ENCODE measurements at regions not wholly inside any gene's neighbourhood (a gene's known extent, or its start where the extent isn't known, plus 50 kb on each side); places are given as distances from the start of the nearest gene placed in this dataset.

DNA sequence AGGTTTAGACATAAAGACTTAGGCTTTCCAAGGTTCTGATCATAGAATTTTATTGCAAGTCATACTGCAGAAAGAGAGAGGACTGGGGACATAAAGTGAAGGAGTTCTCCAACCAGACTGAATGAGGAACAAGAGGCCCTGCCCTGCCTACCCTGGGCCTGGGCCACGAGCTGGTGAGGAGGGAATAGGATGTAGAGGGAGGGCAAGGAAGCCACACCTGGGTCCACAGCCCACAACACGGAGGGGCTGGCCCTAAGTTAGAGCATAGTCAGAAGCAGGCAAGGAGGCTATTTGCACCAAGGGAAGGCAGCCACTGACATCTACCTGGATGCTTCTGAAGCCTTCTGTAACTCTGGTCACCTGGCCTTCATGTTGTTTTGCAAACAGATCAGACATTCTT is 82.2 kb upstream of the CXCL12 start:
- H3K36me3 ChIP-seq (replicated peaks; ENCODE audit: control insufficient read depth, insufficient read depth, low read length) = no peaks in the 10 kb centered on the region

DNA sequence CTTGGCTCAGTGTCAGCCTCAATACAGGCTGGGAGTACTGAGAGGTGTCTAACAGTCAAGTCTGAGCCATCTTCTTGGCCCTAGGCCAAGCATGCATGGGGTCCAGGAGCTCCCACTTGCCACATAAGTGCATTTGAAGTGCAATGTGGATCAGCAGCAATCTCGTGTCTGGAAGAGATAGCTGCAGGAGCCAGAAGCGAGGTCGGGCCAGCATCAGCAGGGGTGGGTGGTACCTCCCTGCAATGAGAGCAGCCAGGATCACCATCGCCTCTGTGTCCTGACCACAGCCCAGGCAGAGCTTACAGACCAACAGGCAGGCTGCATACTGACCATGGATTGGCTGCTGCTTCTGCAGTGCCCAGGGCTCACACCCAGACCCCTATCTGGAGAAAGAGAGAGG is 83.0 kb upstream of the CXCL12 start:
- Histone ChIP-seq H3K27me3 (ENCODE audit: control insufficient read depth, insufficient read depth, low read length) (no peaks in the 10 kb centered on the region), H3K4me3 (ENCODE audit: insufficient read depth, low read depth, low read length) (no peak overlapping the region), H3K36me3 (replicated peaks; ENCODE audit: control insufficient read depth, insufficient read depth, low read length) (no peaks in the 10 kb centered on the region)
- DNase-seq = no peak

More for the DNA sequence above, 82.2 kb upstream of the CXCL12 start:
- no peaks in the 10 kb centered on the region for H3K27me3 ChIP-seq (ENCODE audit: control insufficient read depth, insufficient read depth, low read length)
- DNase-seq = no peak
- H3K4me3 ChIP-seq (ENCODE audit: insufficient read depth, low read depth, low read length) = no peak overlapping the region

DNA sequence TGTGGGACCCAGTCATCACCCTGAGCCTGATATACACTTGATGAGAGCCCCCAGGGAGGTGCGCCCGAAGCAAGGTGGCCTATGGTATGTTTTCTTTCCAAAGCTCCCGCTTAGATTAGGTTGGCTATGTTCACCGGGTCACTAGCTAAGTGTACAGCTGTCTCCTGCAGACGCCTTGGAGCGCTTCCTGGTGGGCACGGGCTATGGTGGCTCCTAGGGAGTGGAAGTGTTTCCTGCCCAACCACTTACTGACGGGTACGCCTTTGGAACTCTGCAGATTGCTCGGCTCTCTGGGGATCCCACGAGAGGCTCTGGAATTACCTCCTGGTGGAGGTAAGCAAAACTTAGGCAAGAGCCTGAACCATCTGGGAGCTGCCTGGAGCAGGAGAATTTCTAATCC is 83.6 kb upstream of the CXCL12 start:
- DNase-seq = no peak
- Histone ChIP-seq H3K36me3 (replicated peaks; ENCODE audit: control insufficient read depth, insufficient read depth, low read length) (no peaks in the 10 kb centered on the region), H3K4me3 (ENCODE audit: insufficient read depth, low read depth, low read length) (no peak overlapping the region), H3K27me3 (ENCODE audit: control insufficient read depth, insufficient read depth, low read length) (no peaks in the 10 kb centered on the region)

DNA sequence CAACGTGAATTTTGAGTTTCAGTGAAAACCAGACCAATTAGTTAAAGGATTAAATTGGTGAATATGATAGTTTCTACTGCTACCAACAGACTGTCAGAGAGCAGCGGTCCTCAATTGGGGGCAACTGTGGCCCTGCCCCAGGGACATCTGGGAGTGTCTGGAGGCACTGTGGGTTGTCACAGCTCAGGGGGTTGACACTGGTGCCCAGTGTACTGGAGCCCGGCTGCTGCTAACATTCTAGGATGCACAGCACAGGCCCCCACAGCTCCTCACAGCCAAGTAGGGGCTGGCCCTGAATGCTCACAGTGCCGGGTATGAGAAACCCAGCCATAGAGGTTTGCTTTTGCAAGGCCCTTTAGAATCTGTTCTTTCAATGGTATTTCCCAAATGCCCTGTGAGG is 84.1 kb upstream of the CXCL12 start:
- Histone ChIP-seq H3K36me3 (replicated peaks; ENCODE audit: control insufficient read depth, insufficient read depth, low read length) (no peaks in the 10 kb centered on the region), H3K27me3 (ENCODE audit: control insufficient read depth, insufficient read depth, low read length) (no peaks in the 10 kb centered on the region), H3K4me3 (ENCODE audit: insufficient read depth, low read depth, low read length) (no peak overlapping the region)
- no peak for DNase-seq

DNA sequence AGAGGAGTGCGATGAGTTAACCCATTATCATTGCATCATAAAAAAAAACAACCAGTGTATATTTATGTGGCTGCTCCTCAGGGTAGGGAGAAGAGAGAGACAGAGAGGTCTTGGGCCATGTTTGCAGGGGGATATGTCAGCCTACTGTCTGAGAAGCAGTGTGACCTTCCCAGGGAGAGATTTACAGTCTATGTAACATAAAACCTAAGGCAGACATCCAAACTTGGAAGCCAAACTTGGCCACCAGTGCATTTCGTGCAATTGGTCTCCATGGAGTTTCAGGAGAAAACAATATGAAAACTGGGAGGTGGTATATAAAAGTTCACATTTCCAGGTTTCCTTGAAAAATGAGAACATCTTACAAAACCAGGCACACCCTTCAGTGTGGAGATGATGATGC is 85.9 kb upstream of the CXCL12 start:
- H3K4me3 ChIP-seq (ENCODE audit: insufficient read depth, low read depth, low read length) = no peak overlapping the region
- no peaks in the 10 kb centered on the region for H3K27me3 ChIP-seq (ENCODE audit: control insufficient read depth, insufficient read depth, low read length)
- no peaks in the 10 kb centered on the region for H3K36me3 ChIP-seq (replicated peaks; ENCODE audit: control insufficient read depth, insufficient read depth, low read length)
- DNase-seq = no peak

DNA sequence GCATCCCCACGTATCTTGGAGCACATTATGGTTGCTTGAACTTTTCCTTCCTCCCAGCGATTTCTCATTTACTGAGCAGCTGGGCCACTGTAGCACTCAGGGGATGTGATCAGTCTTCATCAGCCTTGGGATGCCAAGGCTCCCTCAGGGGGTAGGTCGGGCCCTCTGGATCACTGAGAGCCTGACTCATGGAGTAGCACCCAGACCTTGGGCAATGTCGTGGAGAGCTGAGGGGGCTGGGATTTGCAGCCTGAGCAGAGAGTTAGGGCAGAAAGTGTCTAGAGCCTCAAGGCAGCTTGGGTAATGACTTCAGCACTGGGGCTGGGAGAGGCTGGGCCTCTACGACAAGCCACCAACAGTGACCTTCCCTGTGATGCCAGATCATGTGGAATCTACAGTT is 86.5 kb upstream of the CXCL12 start:
- H3K27me3 ChIP-seq (ENCODE audit: control insufficient read depth, insufficient read depth, low read length) = no peaks in the 10 kb centered on the region

DNA sequence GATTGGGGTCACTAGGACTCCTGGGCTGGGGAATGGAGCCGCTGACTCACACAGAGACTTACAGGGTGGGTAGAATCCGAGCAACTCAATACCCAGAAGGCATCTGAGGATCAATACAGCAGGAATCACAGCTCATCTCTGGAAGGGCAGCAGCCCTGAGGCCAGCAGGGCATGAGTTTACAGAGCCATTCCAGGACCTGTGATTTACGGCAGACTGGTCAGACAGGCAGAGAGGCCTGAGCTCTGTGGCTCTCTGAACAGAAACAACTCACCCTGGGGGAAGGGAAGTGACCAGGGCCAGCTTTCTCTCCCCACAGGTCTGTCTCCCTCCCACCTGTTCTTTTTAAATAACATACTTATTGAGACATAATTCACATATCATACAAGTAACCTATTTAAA is 88.2 kb upstream of the CXCL12 start:
- no peak overlapping the region for H3K4me3 ChIP-seq (ENCODE audit: insufficient read depth, low read depth, low read length)
- H3K36me3 ChIP-seq (replicated peaks; ENCODE audit: control insufficient read depth, insufficient read depth, low read length) = no peaks in the 10 kb centered on the region
- no peaks in the 10 kb centered on the region for H3K27me3 ChIP-seq (ENCODE audit: control insufficient read depth, insufficient read depth, low read length)
- no peak for DNase-seq

More for the DNA sequence above, 86.5 kb upstream of the CXCL12 start:
- no peaks in the 10 kb centered on the region for H3K36me3 ChIP-seq (replicated peaks; ENCODE audit: control insufficient read depth, insufficient read depth, low read length)
- no peak for DNase-seq
- H3K4me3 ChIP-seq (ENCODE audit: insufficient read depth, low read depth, low read length) = no peak overlapping the region

DNA sequence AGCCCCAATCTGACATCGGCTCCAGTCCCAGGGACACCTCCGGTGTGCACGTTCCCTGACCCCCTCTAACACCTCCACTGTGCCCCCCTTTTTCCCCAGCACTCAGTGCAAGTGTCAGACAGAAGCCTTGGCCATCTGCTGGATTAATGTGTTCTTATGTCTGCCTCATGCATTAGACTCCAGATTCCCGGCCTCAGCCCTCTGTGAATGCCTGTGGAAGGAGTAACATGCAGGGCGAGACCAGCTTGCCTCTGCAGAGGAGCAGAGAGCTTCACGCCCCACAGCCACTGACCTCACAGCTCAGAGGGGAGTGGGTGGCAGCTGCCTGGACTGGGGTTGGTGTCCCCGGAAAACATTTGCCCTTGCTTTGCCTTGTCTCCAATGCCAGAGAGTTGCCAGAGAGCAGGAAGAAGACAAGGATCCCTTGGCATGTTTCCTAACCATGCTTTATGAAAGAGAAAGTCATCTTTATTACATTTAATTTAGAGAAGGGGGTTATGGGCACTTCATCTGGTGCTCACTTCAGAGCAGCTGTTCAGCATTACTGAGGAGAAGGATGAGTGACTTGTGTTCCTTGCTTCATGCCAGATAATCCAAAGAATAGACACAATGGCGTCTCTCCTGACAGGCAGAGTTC is 91.6 kb upstream of the CXCL12 start:
- no peaks in the 10 kb centered on the region for H3K36me3 ChIP-seq (replicated peaks; ENCODE audit: control insufficient read depth, insufficient read depth, low read length)
- H3K4me3 ChIP-seq (ENCODE audit: insufficient read depth, low read depth, low read length) = no peak overlapping the region
- no peaks in the 10 kb centered on the region for H3K27me3 ChIP-seq (ENCODE audit: control insufficient read depth, insufficient read depth, low read length)
- DNase-seq = no peak

DNA sequence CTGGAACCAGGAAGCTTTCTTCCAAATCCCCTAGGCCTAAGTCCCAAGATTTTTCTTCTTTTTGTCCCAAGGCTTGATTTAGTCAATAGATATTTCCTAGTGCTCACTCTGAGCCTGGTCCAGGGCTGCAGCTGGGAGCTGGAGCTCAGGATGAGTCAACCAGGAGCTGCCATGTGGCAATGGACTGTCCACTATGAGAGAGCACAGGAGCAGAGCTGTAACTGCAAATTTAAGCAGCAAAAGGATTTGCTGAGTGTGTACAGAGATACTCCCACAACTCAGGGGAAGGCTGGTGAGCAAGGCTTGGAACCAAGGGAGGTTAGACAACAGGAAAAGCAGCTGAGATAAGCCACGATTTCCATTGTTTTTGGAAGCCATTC is 92.1 kb upstream of the CXCL12 start:
- Histone ChIP-seq H3K36me3 (replicated peaks; ENCODE audit: control insufficient read depth, insufficient read depth, low read length) (no peaks in the 10 kb centered on the region), H3K27me3 (ENCODE audit: control insufficient read depth, insufficient read depth, low read length) (no peaks in the 10 kb centered on the region), H3K4me3 (ENCODE audit: insufficient read depth, low read depth, low read length) (no peak overlapping the region)
- DNase-seq = no peak

DNA sequence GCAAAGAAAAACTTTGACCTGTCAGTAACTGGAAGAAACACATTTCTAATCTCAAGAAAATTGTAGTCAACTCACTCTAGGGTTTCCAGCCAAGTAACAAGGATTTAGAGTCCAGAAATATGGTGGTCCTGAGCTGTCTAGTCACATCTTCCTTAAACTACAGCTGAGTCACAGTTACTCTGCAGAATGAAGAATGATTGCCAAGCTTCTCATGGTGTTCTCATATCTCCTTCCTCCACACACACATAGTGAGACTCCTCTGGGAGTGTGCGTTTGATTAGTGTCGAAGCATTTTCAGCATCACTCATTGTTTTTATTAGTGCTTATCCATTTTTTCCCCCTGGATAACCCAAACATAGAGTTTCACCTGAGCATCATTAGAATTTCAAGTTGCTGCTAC is 93.1 kb upstream of the CXCL12 start:
- Histone ChIP-seq H3K36me3 (replicated peaks; ENCODE audit: control insufficient read depth, insufficient read depth, low read length) (no peaks in the 10 kb centered on the region), H3K27me3 (ENCODE audit: control insufficient read depth, insufficient read depth, low read length) (no peaks in the 10 kb centered on the region), H3K4me3 (ENCODE audit: insufficient read depth, low read depth, low read length) (no peak overlapping the region)
- no peak for DNase-seq

DNA sequence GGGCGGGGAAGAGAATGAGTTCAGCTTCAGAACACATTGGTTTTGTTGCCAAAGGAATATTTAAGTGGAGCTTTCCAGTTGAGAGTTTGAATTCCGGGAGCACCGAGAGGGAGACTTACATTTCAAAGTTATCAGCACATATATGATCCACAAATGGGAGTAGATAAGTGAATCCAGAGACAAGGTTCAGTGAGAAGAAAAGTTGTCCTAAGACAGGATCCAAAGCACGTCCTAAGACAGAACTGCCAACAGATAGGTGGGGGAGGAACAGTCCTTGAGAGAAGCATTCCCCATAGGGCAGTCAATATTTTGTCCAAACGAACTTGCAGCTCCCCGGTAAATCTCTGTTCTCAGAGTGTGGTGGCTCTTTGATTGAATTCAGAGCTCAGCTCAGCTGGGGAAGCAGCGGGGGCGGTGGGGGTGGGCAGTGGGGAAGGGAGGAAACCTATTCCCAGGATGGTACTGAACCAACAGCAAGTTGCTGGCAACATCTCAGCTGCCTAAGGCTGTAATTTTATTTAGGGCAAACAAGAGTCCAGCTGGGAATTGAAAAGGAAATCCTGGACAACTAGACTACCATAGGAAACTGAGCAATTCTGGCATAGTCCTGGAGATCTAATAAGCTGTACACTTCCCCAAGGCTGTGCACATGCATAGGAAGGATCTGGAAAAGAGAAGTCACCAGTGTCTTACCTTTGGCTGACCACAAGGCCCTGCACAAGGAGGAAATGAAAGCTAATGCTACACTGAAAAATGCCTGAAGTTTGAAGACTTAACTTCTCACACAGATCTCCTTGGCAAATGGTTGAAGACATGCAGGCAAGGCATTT is 94.2 kb upstream of the CXCL12 start:
- DNase-seq = no peak
- no peaks in the 10 kb centered on the region for H3K36me3 ChIP-seq (replicated peaks; ENCODE audit: control insufficient read depth, insufficient read depth, low read length)
- H3K4me3 ChIP-seq (ENCODE audit: insufficient read depth, low read depth, low read length) = no peak overlapping the region
- no peaks in the 10 kb centered on the region for H3K27me3 ChIP-seq (ENCODE audit: control insufficient read depth, insufficient read depth, low read length)

DNA sequence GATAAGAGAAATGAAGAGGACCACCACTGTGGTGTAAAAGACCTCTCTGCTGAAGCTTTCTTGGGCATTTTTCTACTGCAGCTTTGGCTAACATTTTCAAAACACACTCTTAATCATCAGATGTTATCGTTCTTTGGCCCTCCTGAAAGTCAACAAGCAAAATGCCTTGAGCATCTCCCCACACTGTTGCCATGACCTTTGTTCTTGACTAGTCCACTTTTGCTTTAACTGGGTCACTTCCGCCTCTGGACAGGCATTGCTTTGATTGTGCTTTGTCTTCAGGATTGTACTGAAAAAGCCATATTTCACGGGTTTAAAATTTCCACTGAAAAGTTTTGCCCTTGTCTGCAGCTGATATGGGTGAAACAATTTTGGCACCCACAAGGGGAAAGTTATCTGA is 107.8 kb upstream of the CXCL12 start:
- DNase-seq = no peak
- H3K27me3 ChIP-seq (ENCODE audit: control insufficient read depth, insufficient read depth, low read length) = no peaks in the 10 kb centered on the region
- H3K36me3 ChIP-seq (replicated peaks; ENCODE audit: control insufficient read depth, insufficient read depth, low read length) = no peaks in the 10 kb centered on the region
- H3K4me3 ChIP-seq (ENCODE audit: insufficient read depth, low read depth, low read length) = no peak overlapping the region

DNA sequence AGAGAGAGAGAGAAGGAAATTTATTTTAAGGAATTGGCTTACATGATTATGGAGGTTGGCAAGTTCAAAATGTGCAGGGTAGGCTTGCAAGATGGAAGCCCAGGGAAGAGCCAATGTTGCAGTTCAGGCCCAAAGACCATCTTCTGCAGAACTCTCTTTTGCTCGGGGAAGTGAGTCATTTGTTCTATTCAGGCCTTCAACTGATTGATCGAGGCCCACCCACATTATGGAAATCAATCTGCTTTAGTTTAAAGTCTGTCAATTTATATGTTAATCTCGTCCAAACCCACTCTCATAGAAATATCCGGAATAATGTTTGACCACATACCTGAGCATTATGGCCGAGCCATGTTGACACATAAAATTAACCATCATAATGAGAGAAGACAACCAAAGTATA is 113.3 kb upstream of the CXCL12 start:
- Histone ChIP-seq H3K4me3 (ENCODE audit: insufficient read depth, low read depth, low read length) (no peak overlapping the region), H3K36me3 (replicated peaks; ENCODE audit: control insufficient read depth, insufficient read depth, low read length) (no peaks in the 10 kb centered on the region), H3K27me3 (ENCODE audit: control insufficient read depth, insufficient read depth, low read length) (no peaks in the 10 kb centered on the region)
- no peak for DNase-seq

DNA sequence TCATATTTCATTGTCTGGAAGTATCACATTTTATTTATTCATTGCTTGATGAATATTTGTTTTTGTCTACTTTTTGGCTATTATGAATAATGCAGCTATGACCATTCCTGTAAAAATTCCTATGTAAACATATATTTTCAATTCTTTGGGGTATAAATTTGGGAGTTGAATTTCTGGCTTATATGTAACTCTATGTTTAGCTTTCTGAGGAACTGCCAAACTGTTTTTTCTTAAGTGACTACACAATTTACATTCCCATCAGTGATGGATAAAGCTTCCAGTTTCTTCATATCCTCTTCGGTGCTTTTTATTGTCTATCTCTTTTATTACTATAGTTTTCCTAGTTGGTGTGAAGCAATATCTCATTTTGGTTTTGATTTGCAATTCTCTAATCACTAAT is 115.6 kb upstream of the CXCL12 start:
- Histone ChIP-seq H3K4me3 (ENCODE audit: insufficient read depth, low read depth, low read length) (no peak overlapping the region), H3K36me3 (replicated peaks; ENCODE audit: control insufficient read depth, insufficient read depth, low read length) (no peaks in the 10 kb centered on the region)
- no peak for DNase-seq

DNA sequence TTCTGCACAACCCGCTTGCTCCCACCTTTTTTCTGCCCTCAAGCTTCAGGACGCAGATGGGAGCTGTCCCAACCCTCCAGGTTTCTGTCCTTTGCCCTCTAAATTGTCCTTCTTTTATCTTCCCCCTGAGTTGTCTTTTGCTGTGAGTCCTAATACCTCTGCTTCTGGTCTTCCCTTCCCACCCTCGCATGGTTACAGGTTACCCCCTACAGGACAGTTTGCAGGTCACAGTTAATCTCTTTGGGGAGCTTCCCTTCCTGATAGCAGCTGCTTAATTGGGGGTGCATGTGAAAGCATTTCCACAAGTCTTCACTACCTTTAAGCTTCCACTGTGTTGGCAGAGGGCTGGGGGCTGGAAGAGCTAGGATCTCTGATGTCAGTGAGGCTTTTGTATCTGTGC is 121.5 kb upstream of the CXCL12 start:
- Histone ChIP-seq H3K36me3 (replicated peaks; ENCODE audit: control insufficient read depth, insufficient read depth, low read length) (no peaks in the 10 kb centered on the region), H3K27me3 (ENCODE audit: control insufficient read depth, insufficient read depth, low read length) (no peaks in the 10 kb centered on the region), H3K4me3 (ENCODE audit: insufficient read depth, low read depth, low read length) (no peak overlapping the region)
- peak; percentile 42 for DNase-seq

More for the DNA sequence above, 115.6 kb upstream of the CXCL12 start:
- no peaks in the 10 kb centered on the region for H3K27me3 ChIP-seq (ENCODE audit: control insufficient read depth, insufficient read depth, low read length)
